ENCODE measurements at regions not wholly inside any gene's neighbourhood (a gene's known extent, or its start where the extent isn't known, plus 50 kb on each side); places are given as distances from the start of the nearest gene placed in this dataset.
"Not testable (repeated sequence)": the region's sequence is repeated elsewhere in the genome, so short reads cannot be mapped to it uniquely, and the experiment has no call there.

DNA sequence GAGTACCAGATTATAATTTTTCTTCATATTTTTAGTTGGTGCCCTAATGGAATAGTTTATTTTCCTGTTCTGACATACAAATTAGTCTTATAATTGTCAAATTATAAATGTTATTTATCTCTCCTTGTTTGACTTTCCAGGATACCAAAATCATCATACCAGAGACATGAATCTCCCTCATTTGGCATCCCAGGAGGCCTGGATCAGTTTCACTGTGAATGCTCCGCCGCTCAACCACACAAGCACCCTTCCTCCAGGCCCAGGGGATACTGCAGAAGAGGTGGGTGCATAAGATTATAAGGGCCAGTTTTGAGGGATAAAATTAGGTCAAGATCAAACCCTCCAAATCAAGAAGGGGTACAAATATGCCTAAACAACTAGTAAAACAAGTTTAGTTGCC is 1229.3 kb downstream of the CDH12 start:
- DNase-seq, result no peak
- Histone ChIP-seq H3K4me3 (ENCODE audit: low read length) (no peak overlapping the region), H3K27ac (ENCODE audit: low read length) (no peak overlapping the region), H3K27me3 (ENCODE audit: control insufficient read depth, insufficient read depth, low read length) (no peaks in the 10 kb centered on the region), H3K4me1 (ENCODE audit: control insufficient read depth, insufficient read depth, low read length) (no peaks in the 10 kb centered on the region), H3K36me3 (ENCODE audit: control insufficient read depth, insufficient read depth, low read length) (no peaks in the 10 kb centered on the region), H3K9me3 (ENCODE audit: control insufficient read depth, low read depth, low read length) (no peaks in the 10 kb centered on the region)
- no CpG with 5 or more reads among the region's 2 CpGs for WGBS (ENCODE audit: insufficient coverage, low lambda C conversion rate)

DNA sequence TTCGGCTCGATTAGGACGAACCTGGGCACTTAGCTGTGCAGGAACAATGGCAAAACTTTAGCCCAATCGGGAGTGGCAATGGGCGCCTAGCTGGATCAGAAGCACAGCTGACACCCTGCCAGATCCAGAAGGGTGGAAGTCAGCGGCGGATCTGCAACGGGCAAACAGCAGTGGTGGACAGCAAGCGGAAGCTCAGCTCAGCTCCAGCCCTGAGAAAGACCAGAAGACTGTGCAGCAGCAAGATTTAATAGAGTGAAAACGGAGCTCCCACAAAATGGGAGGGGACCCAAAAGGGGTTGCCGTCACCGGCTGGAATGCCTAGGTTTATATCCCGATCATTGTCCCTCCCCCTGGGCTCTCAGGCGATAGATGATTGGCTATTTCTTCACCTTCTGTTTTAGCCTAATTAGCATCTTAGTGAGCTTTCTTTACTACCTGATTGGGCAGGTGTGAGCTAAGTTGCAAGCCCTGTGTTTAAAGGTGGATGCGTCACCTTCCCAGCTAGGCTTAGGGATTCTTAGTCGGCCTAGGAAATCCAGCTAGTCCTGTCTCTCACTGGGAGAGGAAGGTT is 1237.9 kb downstream of the CDH12 start:
- WGBS (ENCODE audit: insufficient coverage, low lambda C conversion rate), result no CpG with 5 or more reads among the region's 16 CpGs

DNA sequence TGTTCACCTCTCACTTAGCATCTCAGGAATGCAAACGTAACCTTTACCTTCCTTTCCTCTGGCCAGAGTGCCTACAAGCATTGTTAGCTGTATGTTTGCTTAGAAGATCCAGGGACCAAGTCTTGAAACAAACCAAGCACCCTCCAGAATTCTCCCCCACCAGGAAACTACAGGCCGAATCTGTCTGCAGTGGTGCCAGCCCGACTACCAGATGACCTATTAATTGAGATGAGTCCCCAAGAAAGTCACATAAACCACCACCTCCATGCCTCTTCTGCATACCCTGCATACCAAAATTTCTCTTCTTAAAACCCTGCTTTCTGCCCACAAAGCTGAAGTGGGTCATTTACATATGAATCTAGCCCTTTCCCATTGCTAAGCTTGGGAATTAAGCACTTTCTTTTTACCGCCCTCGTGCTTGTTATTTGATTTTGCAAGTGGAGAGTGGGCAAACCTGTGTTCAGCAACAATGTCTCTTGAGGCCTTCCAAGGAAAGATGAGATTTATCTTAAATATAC is 1239.1 kb downstream of the CDH12 start:
- Histone ChIP-seq H3K27ac (ENCODE audit: low read length) (no peak overlapping the region), H3K36me3 (ENCODE audit: control insufficient read depth, insufficient read depth, low read length) (no peaks in the 10 kb centered on the region), H3K4me3 (ENCODE audit: low read length) (no peak overlapping the region), H3K4me1 (ENCODE audit: control insufficient read depth, insufficient read depth, low read length) (no peaks in the 10 kb centered on the region), H3K27me3 (ENCODE audit: control insufficient read depth, insufficient read depth, low read length) (no peaks in the 10 kb centered on the region), H3K9me3 (ENCODE audit: control insufficient read depth, low read depth, low read length) (no peaks in the 10 kb centered on the region)
- DNase-seq, result no peak
- no CpG with 5 or more reads among the region's 5 CpGs for WGBS (ENCODE audit: insufficient coverage, low lambda C conversion rate)

More for the DNA sequence above, 1237.9 kb downstream of the CDH12 start:
- H3K27ac ChIP-seq (ENCODE audit: low read length), result no peak overlapping the region
- DNase-seq, result no peak
- no peaks in the 10 kb centered on the region for H3K27me3 ChIP-seq (ENCODE audit: control insufficient read depth, insufficient read depth, low read length)
- no peaks in the 10 kb centered on the region for H3K4me1 ChIP-seq (ENCODE audit: control insufficient read depth, insufficient read depth, low read length)
- no peak overlapping the region for H3K4me3 ChIP-seq (ENCODE audit: low read length)
- no peaks in the 10 kb centered on the region for H3K9me3 ChIP-seq (ENCODE audit: control insufficient read depth, low read depth, low read length)
- no peaks in the 10 kb centered on the region for H3K36me3 ChIP-seq (ENCODE audit: control insufficient read depth, insufficient read depth, low read length)

DNA sequence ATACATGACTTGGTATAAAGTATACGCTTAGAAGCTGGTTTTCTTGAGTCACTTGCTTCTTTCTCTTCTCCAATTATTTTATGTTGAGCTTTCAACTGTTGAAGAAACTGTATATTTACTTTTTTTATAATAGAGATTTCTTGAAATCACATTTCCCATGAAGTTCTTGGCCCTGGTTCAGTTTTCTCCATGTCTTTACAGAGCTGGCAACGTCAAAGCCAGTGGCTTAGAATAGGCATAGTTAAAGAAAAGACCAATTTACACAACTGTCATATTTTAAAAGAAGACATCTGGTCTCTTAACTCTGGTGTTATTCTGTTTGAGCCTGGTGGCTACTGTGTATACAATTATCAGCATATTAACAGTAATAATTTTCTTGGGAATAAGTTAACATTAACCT is 1249.3 kb downstream of the CDH12 start:
- Histone ChIP-seq H3K27ac (ENCODE audit: low read length) (no peak overlapping the region), H3K4me3 (ENCODE audit: low read length) (no peak overlapping the region), H3K36me3 (ENCODE audit: control insufficient read depth, insufficient read depth, low read length) (no peaks in the 10 kb centered on the region), H3K9me3 (ENCODE audit: control insufficient read depth, low read depth, low read length) (no peaks in the 10 kb centered on the region), H3K27me3 (ENCODE audit: control insufficient read depth, insufficient read depth, low read length) (no peaks in the 10 kb centered on the region), H3K4me1 (ENCODE audit: control insufficient read depth, insufficient read depth, low read length) (no peaks in the 10 kb centered on the region)
- WGBS (ENCODE audit: insufficient coverage, low lambda C conversion rate), result 77% methylated on average over 2 of the region's 2 CpGs
- DNase-seq, result no peak

DNA sequence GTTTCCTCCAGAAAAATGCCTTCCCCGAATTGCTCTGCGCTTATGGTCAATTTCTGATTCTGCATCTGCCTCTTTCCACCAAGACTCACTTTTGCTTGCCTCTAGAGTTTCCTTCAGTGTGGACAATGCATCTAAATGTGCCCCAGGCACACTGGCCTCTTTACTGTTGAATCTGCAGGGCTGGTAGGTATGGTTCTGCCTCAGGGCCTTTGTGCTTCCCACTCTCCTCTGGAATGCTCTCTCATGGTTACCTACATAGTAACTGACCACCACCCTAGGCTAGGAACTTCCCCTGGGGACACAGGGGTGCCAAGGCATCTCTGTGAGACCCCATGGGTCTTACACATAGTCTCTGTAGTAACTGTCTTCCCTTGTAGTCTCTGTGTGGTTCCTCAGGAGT is 1258.6 kb downstream of the CDH12 start:
- no CpG with 5 or more reads among the region's 2 CpGs for WGBS (ENCODE audit: insufficient coverage, low lambda C conversion rate)
- no peak for DNase-seq
- Histone ChIP-seq H3K27me3 (ENCODE audit: control insufficient read depth, insufficient read depth, low read length) (no peaks in the 10 kb centered on the region), H3K27ac (ENCODE audit: low read length) (no peak overlapping the region), H3K9me3 (ENCODE audit: control insufficient read depth, low read depth, low read length) (no peaks in the 10 kb centered on the region), H3K36me3 (ENCODE audit: control insufficient read depth, insufficient read depth, low read length) (no peaks in the 10 kb centered on the region), H3K4me3 (ENCODE audit: low read length) (no peak overlapping the region), H3K4me1 (ENCODE audit: control insufficient read depth, insufficient read depth, low read length) (no peaks in the 10 kb centered on the region)

DNA sequence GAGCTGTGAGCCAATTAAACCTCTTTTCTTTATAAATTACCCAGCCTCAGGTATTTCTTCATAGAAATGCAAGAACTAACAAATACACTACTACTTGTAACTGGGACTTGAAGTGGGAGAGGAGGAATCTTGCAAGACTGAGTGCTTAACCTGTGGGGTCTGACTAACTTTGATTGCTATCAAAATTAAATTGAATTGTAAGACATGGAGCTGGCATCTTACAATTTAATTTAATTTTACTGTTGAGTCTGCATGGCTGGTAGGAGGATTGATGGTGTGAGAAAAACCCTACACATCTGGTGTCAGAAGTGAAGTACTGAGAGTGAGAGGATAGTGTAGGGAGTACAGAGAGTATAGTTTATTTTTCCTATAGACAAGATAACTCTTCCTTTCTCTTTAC is 1259.9 kb downstream of the CDH12 start:
- Histone ChIP-seq H3K4me1 (ENCODE audit: control insufficient read depth, insufficient read depth, low read length) (no peaks in the 10 kb centered on the region), H3K36me3 (ENCODE audit: control insufficient read depth, insufficient read depth, low read length) (no peaks in the 10 kb centered on the region), H3K27ac (ENCODE audit: low read length) (no peak overlapping the region), H3K9me3 (ENCODE audit: control insufficient read depth, low read depth, low read length) (no peaks in the 10 kb centered on the region), H3K4me3 (ENCODE audit: low read length) (no peak overlapping the region), H3K27me3 (ENCODE audit: control insufficient read depth, insufficient read depth, low read length) (no peaks in the 10 kb centered on the region)
- no peak for DNase-seq

DNA sequence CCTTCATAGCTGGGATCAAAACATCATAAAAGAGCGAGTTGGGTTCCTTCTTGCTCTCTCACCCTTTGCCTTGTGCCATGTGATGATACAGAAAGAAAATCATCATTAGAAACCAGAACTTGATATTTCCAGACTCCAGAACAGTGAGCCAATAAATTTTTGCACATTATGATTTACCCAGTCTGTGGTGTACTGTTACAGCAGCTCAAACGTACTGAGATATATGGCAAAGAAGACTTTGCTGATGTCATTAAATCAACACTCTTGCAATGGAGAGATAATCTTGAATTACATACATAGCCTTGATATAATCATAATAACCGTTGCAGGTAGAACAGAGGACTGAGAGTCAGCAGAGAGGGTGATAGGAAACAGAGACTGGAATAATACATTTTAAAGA is 1271.6 kb downstream of the CDH12 start:
- Histone ChIP-seq H3K27ac (ENCODE audit: low read length) (no peak overlapping the region), H3K4me1 (ENCODE audit: control insufficient read depth, insufficient read depth, low read length) (no peaks in the 10 kb centered on the region), H3K9me3 (ENCODE audit: control insufficient read depth, low read depth, low read length) (no peaks in the 10 kb centered on the region), H3K27me3 (ENCODE audit: control insufficient read depth, insufficient read depth, low read length) (no peaks in the 10 kb centered on the region), H3K36me3 (ENCODE audit: control insufficient read depth, insufficient read depth, low read length) (no peaks in the 10 kb centered on the region), H3K4me3 (ENCODE audit: low read length) (no peak overlapping the region)
- no peak for DNase-seq
- no CpG with 5 or more reads among the region's 3 CpGs for WGBS (ENCODE audit: insufficient coverage, low lambda C conversion rate)

DNA sequence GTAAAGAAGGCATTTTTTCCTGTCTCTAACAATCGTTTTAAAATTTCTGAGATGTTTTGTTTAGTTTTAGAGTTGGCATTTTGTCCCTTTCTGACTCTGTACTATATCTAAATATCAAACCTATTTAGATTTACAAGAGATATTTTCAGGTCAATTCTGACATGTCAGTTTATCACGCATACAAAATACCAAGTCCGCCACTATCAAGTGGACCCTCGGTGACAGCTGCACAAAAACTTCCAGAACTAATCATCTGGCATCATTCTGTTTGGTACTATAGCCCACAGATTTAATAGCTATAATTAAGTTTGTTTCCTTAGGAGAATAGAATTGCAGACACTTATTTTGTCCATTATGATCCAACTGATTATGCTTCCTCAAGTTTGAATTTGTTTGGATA is 1278.2 kb downstream of the CDH12 start:
- Histone ChIP-seq H3K36me3 (ENCODE audit: control insufficient read depth, insufficient read depth, low read length) (no peaks in the 10 kb centered on the region), H3K27ac (ENCODE audit: low read length) (no peak overlapping the region), H3K9me3 (ENCODE audit: control insufficient read depth, low read depth, low read length) (no peaks in the 10 kb centered on the region), H3K27me3 (ENCODE audit: control insufficient read depth, insufficient read depth, low read length) (no peaks in the 10 kb centered on the region), H3K4me1 (ENCODE audit: control insufficient read depth, insufficient read depth, low read length) (no peaks in the 10 kb centered on the region), H3K4me3 (ENCODE audit: low read length) (no peak overlapping the region)
- no peak for DNase-seq
- WGBS (ENCODE audit: insufficient coverage, low lambda C conversion rate), result 29% methylated on average over 1 of the region's 4 CpGs

DNA sequence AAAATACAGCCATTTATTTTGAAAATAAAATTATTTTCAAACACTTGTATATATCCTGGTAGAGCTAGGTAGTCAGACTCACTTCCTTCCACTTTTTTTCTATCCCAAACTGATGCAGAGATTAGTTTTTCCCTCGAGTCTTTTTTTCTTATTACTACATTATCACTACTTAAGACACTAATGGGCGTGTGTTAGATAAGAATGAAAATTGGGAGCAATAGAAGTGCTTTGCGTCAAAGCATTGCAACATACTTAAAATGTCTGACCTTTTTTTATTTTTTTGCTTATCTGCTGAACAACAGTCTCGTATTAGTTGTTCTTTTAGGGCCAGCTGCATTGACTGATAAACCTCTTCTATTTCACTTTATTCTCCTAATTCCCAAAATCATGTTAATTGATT is 1278.7 kb downstream of the CDH12 start:
- H3K9me3 ChIP-seq (ENCODE audit: control insufficient read depth, low read depth, low read length), result no peaks in the 10 kb centered on the region
- WGBS (ENCODE audit: insufficient coverage, low lambda C conversion rate), result no CpG with 5 or more reads among the region's 4 CpGs
- H3K27me3 ChIP-seq (ENCODE audit: control insufficient read depth, insufficient read depth, low read length), result no peaks in the 10 kb centered on the region
- no peak overlapping the region for H3K27ac ChIP-seq (ENCODE audit: low read length)
- DNase-seq, result peak in 1 of 2 donors; percentile 44
- H3K4me1 ChIP-seq (ENCODE audit: control insufficient read depth, insufficient read depth, low read length), result no peaks in the 10 kb centered on the region
- H3K36me3 ChIP-seq (ENCODE audit: control insufficient read depth, insufficient read depth, low read length), result no peaks in the 10 kb centered on the region
- H3K4me3 ChIP-seq (ENCODE audit: low read length), result no peak overlapping the region

DNA sequence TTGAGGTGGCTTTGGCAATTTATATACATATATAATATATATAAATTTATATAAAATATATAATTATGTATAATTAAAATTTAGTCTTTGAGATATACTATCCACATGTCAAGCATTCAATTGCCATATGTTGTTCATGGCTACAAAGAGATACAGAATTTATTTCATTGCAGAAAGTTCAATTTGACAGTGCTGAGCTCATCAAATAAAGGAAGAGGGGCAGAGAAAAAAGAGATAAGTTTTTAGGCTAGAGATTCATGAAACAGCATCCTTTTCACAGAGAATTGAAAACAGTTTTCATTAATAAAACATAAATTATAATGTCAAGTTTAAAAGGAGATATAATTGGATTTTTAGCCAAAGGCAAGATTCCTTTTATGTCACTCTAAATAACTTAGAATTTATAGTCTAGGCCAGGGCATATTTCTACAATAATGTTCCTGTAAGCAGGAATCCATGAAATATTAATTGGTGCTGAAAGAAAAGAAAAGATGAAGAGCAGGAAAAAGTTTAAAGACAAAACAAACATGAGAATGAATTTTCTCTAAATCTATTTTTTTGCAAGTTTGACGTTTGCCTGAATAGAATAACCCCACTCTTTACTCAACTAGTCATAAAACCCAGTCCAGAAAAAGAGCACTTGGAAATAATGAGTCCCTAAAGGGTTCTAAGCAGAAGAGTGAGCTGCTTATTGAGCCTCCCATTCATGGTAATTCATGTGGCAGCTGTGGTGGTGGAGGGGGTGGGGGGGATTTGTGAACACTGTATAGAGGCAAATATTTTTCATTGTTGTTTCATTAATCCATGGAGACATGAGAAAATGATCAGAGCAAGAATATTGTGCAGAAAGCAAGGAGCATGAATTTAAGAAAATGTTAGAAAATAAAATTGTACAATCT is 1279.5 kb downstream of the CDH12 start:
- 33% methylated on average over 1 of the region's 1 CpG for WGBS (ENCODE audit: insufficient coverage, low lambda C conversion rate)
- Histone ChIP-seq H3K27me3 (ENCODE audit: control insufficient read depth, insufficient read depth, low read length) (no peaks in the 10 kb centered on the region), H3K4me3 (ENCODE audit: low read length) (no peak overlapping the region), H3K36me3 (ENCODE audit: control insufficient read depth, insufficient read depth, low read length) (no peaks in the 10 kb centered on the region), H3K4me1 (ENCODE audit: control insufficient read depth, insufficient read depth, low read length) (no peaks in the 10 kb centered on the region), H3K27ac (ENCODE audit: low read length) (no peak overlapping the region), H3K9me3 (ENCODE audit: control insufficient read depth, low read depth, low read length) (no peaks in the 10 kb centered on the region)
- DNase-seq, result no peak

DNA sequence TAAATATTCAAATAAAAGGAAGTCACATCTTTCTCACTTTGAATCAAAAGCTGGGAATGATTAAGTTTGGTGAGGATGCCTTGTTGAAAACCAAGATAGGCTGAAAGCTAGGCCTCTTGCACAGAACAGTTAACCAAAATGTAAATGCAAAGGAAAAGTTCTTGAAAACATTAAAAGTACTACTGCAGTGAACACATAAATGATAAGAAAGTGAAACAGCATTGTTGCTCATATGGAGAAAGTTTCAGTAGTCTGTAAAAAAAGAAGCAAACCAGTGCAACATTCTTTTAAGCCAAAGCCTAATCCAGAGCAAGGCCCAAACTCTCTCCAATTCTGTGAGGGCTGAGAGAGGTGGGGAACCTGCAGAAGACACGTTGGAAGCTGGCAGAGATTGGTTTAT is 1281.9 kb downstream of the CDH12 start:
- H3K9me3 ChIP-seq (ENCODE audit: control insufficient read depth, low read depth, low read length); H3K27me3 ChIP-seq (ENCODE audit: control insufficient read depth, insufficient read depth, low read length); H3K36me3 ChIP-seq (ENCODE audit: control insufficient read depth, insufficient read depth, low read length); DNase-seq; H3K4me1 ChIP-seq (ENCODE audit: control insufficient read depth, insufficient read depth, low read length); H3K4me3 ChIP-seq (ENCODE audit: low read length); H3K27ac ChIP-seq (ENCODE audit: low read length): not testable (repeated sequence)
- no CpG with 5 or more reads among the region's 1 CpG for WGBS (ENCODE audit: insufficient coverage, low lambda C conversion rate)
